SK-N-SH (cell line): ENCODE measurements at regions not wholly inside any gene's neighbourhood (a gene's known extent, or its start where the extent isn't known, plus 50 kb on each side); places are given as distances from the start of the nearest gene placed in this dataset.

Source experiments
- CTCF ChIA-PET: fragments of 300-600, 350-600 bp; formaldehyde crosslinking; extraction: SDS; loops from one replicate; lab custom pipeline; 2021; lab: Yijun Ruan, JAX
- POLR2A ChIA-PET: fragments of 350-600 bp; sonication (Branson Sonifier 250); formaldehyde crosslinking; extraction: SDS; loops from one replicate; lab custom pipeline; 2020; ENCODE audit warnings: antibody characterized with exemption, inconsistent platforms; lab: Yijun Ruan, JAX
- DNase-seq: peaks from one replicate; pipeline ENCODE4 v3.0.0; 2012
- H2AFZ ChIP-seq: fragments of 200-600 bp; sonication (generic); 2 replicates; pipeline ENCODE4 v1.8.1; 2016; ENCODE audit warnings: antibody characterized with exemption, mild to moderate bottlenecking, low read depth
- H3F3A ChIP-seq: fragments of 200-600 bp; sonication (generic); replicated peaks from 2 replicates; pipeline ENCODE3; 2016; ENCODE audit warnings: antibody characterized with exemption, mild to moderate bottlenecking; ENCODE audit not compliant: insufficient read depth
- H3K27ac ChIP-seq, 2 experiments: fragments of 200-500 bp in 1 of 2; fragments of 200-600 bp in 1 of 2; sonication (Bioruptor generic) in 1 of 2; sonication (generic), shearing (Covaris generic) in 1 of 2; 2 replicates each; pipeline versions ENCODE4 v1.5.1 to v1.6.1; 2014 to 2016; ENCODE audit warnings: low read depth in 2 of 2, inconsistent platforms in 1 of 2, low read length in 1 of 2, mild to moderate bottlenecking in 1 of 2, mixed read lengths in 1 of 2
- H3K27me3 ChIP-seq: fragments of 200-600 bp; sonication (generic), shearing (Covaris generic); 2 replicates; pipeline ENCODE4 v1.6.1; 2016; ENCODE audit warnings: mixed run types; ENCODE audit not compliant: insufficient read depth
- H3K36me3 ChIP-seq, 2 experiments: fragments of 200-500 bp in 1 of 2; fragments of 200-600 bp in 1 of 2; sonication (Bioruptor generic) in 1 of 2; sonication (generic) in 1 of 2; replicated peaks in 1 of 2; 2 replicates each; pipeline versions ENCODE3 to v1.5.1; 2014 to 2016; ENCODE audit warnings: low read length in 1 of 2, mild to moderate bottlenecking in 1 of 2; ENCODE audit not compliant: insufficient read depth in 2 of 2, control insufficient read depth in 1 of 2
- H3K4me1 ChIP-seq, 2 experiments: fragments of 200-500 bp in 1 of 2; fragments of 200-600 bp in 1 of 2; sonication (Bioruptor generic) in 1 of 2; sonication (generic), shearing (Covaris generic) in 1 of 2; 2 replicates each; pipeline versions ENCODE4 v1.5.1 to v1.6.1; 2014 to 2016; ENCODE audit warnings: low read depth in 1 of 2, low read length in 1 of 2, mixed run types in 1 of 2; ENCODE audit not compliant: insufficient read depth in 2 of 2, control insufficient read depth in 1 of 2
- H3K4me2 ChIP-seq: fragments of 200-600 bp; sonication (generic), shearing (Covaris generic); 2 replicates; pipeline ENCODE4 v1.6.1; 2017; ENCODE audit warnings: mixed run types
- H3K4me3 ChIP-seq, 2 experiments: fragments of 200-500 bp in 1 of 2; fragments of 200-600 bp in 1 of 2; sonication (Bioruptor generic) in 1 of 2; sonication (generic), shearing (Covaris generic) in 1 of 2; 2 replicates each; pipeline versions ENCODE4 v1.5.1 to v1.8.1; 2014 to 2016; ENCODE audit warnings: low read depth in 2 of 2, inconsistent platforms in 1 of 2, low read length in 1 of 2, mild to moderate bottlenecking in 1 of 2, mixed read lengths in 1 of 2, moderate library complexity in 1 of 2
- H3K79me2 ChIP-seq: fragments of 200-600 bp; sonication (generic); 2 replicates; pipeline ENCODE4 v1.8.1; 2017; ENCODE audit warnings: mild to moderate bottlenecking; ENCODE audit not compliant: insufficient read depth
- H3K9ac ChIP-seq: fragments of 200-600 bp; sonication (generic); 2 replicates; pipeline ENCODE4 v1.6.1; 2017; ENCODE audit warnings: mixed run types
- H3K9me2 ChIP-seq: fragments of 200-600 bp; sonication (generic); 2 replicates; pipeline ENCODE4 v1.6.1; 2017; ENCODE audit warnings: mixed run types
- H3K9me3 ChIP-seq: fragments of 200-600 bp; sonication (generic); 2 replicates; pipeline ENCODE4 v1.6.1; 2017; ENCODE audit warnings: mixed run types, mild to moderate bottlenecking, moderate library complexity
- H4K20me1 ChIP-seq: fragments of 200-600 bp; sonication (generic); 2 replicates; pipeline ENCODE4 v1.6.1; 2017; ENCODE audit warnings: mild to moderate bottlenecking, mixed run types; ENCODE audit not compliant: insufficient read depth
- CHD2 ChIP-seq: fragments of 150-350 bp; IDR thresholded peaks from 2 replicates; pipeline ENCODE4 v1.6.1; 2018; ENCODE audit warnings: low read length; ENCODE audit not compliant: partially characterized antibody
- EP300 ChIP-seq, 2 experiments: IDR thresholded peaks; 2 replicates each; pipeline versions ENCODE4 v1.4.0 to v1.6.1; 2012; ENCODE audit warnings: borderline replicate concordance in 1 of 2, low read depth in 1 of 2, low read length in 1 of 2
- EZH2phosphoT487 ChIP-seq: fragments of 200-600 bp; sonication (generic); IDR thresholded peaks from 2 replicates; pipeline ENCODE4 v1.6.1; 2017; ENCODE audit warnings: low read depth, mixed run types, mild to moderate bottlenecking, antibody characterized with exemption, moderate library complexity, borderline replicate concordance
- FOSL2 ChIP-seq: IDR thresholded peaks from 2 replicates; pipeline ENCODE4 v1.4.0; 2012; ENCODE audit warnings: low read depth, mild to moderate bottlenecking, moderate library complexity, borderline replicate concordance
- MXI1 ChIP-seq: IDR thresholded peaks from 2 replicates; pipeline ENCODE4 v1.6.1; 2012; ENCODE audit warnings: mild to moderate bottlenecking, low read depth, low read length, improper control_type of control experiment
- NFIC ChIP-seq: IDR thresholded peaks from 2 replicates; pipeline ENCODE4 v1.4.0; 2012; ENCODE audit warnings: borderline replicate concordance
- NRF1 ChIP-seq: IDR thresholded peaks from 2 replicates; pipeline ENCODE4 v1.6.1; 2012; ENCODE audit warnings: low read depth, mild to moderate bottlenecking, low read length
- RFX5 ChIP-seq: IDR thresholded peaks from 2 replicates; pipeline ENCODE4 v1.6.1; 2012; ENCODE audit warnings: mild to moderate bottlenecking, improper control_type of control experiment, low read length
- RXRA ChIP-seq: IDR thresholded peaks from 2 replicates; pipeline ENCODE4 v1.4.0; 2012; ENCODE audit warnings: low read depth, mild to moderate bottlenecking, borderline replicate concordance
- SIN3A ChIP-seq: IDR thresholded peaks from 2 replicates; pipeline ENCODE4 v1.6.1; 2012; ENCODE audit warnings: low read depth, mild to moderate bottlenecking, low read length, moderate library complexity, borderline replicate concordance
- SMC3 ChIP-seq: IDR thresholded peaks from 2 replicates; pipeline ENCODE4 v1.6.1; 2012; ENCODE audit warnings: low read depth, low read length, improper control_type of control experiment
- TAF1 ChIP-seq: IDR thresholded peaks from 2 replicates; pipeline ENCODE4 v1.6.1; 2012; ENCODE audit warnings: low read depth, mild to moderate bottlenecking, low read length, moderate library complexity, borderline replicate concordance
- TCF12 ChIP-seq: IDR thresholded peaks from 2 replicates; pipeline ENCODE4 v1.4.0; 2012
- TEAD4 ChIP-seq: IDR thresholded peaks from 2 replicates; pipeline ENCODE4 v1.4.0; 2012; ENCODE audit warnings: mild to moderate bottlenecking, borderline replicate concordance; ENCODE audit not compliant: insufficient read depth
- TF ChIP-seq, protein P1 (sequence below): IDR thresholded peaks from 2 replicates; pipeline ENCODE4 v1.6.1; 2012; ENCODE audit warnings: mild to moderate bottlenecking, low read depth, low read length, moderate library complexity
- TF ChIP-seq, protein P2 (sequence below): IDR thresholded peaks from 2 replicates; pipeline ENCODE4 v1.4.0; 2012; ENCODE audit warnings: low read depth, borderline replicate concordance
- TF ChIP-seq, protein P3 (sequence below): fragments of 200-600 bp; sonication (generic); IDR thresholded peaks from 2 replicates; pipeline ENCODE4 v1.6.1; 2017; ENCODE audit warnings: antibody characterized with exemption, mild to moderate bottlenecking, moderate library complexity
- TF ChIP-seq, protein P4 (sequence below): IDR thresholded peaks from 2 replicates; pipeline ENCODE4 v1.4.0; 2012; ENCODE audit warnings: low read depth

DNA sequence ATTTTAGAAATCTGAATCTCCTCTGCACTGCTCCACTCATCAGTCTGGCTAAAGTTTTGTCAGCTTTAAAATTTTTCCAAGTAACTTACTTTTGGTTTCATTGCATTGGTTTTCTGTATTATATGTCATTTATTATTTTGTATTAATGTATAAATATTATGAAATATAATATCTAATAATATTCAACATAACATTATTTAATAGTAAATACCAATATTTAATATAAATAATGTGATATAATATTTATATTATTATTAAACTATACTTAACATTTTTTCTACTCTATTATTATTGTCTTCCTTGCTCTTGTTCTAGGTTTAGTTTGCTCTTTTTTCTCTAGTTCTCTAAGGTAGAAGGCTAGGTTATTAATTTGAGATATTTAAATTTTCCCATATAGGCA lies 512.1 kb downstream of the AACS start (continued):
- TF ChIP-seq, protein P1, sequence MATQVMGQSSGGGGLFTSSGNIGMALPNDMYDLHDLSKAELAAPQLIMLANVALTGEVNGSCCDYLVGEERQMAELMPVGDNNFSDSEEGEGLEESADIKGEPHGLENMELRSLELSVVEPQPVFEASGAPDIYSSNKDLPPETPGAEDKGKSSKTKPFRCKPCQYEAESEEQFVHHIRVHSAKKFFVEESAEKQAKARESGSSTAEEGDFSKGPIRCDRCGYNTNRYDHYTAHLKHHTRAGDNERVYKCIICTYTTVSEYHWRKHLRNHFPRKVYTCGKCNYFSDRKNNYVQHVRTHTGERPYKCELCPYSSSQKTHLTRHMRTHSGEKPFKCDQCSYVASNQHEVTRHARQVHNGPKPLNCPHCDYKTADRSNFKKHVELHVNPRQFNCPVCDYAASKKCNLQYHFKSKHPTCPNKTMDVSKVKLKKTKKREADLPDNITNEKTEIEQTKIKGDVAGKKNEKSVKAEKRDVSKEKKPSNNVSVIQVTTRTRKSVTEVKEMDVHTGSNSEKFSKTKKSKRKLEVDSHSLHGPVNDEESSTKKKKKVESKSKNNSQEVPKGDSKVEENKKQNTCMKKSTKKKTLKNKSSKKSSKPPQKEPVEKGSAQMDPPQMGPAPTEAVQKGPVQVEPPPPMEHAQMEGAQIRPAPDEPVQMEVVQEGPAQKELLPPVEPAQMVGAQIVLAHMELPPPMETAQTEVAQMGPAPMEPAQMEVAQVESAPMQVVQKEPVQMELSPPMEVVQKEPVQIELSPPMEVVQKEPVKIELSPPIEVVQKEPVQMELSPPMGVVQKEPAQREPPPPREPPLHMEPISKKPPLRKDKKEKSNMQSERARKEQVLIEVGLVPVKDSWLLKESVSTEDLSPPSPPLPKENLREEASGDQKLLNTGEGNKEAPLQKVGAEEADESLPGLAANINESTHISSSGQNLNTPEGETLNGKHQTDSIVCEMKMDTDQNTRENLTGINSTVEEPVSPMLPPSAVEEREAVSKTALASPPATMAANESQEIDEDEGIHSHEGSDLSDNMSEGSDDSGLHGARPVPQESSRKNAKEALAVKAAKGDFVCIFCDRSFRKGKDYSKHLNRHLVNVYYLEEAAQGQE: no peak
- TF ChIP-seq, protein P2, sequence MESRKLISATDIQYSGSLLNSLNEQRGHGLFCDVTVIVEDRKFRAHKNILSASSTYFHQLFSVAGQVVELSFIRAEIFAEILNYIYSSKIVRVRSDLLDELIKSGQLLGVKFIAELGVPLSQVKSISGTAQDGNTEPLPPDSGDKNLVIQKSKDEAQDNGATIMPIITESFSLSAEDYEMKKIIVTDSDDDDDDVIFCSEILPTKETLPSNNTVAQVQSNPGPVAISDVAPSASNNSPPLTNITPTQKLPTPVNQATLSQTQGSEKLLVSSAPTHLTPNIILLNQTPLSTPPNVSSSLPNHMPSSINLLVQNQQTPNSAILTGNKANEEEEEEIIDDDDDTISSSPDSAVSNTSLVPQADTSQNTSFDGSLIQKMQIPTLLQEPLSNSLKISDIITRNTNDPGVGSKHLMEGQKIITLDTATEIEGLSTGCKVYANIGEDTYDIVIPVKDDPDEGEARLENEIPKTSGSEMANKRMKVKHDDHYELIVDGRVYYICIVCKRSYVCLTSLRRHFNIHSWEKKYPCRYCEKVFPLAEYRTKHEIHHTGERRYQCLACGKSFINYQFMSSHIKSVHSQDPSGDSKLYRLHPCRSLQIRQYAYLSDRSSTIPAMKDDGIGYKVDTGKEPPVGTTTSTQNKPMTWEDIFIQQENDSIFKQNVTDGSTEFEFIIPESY: no peak
- TF ChIP-seq RXRA: no peak

DNA sequence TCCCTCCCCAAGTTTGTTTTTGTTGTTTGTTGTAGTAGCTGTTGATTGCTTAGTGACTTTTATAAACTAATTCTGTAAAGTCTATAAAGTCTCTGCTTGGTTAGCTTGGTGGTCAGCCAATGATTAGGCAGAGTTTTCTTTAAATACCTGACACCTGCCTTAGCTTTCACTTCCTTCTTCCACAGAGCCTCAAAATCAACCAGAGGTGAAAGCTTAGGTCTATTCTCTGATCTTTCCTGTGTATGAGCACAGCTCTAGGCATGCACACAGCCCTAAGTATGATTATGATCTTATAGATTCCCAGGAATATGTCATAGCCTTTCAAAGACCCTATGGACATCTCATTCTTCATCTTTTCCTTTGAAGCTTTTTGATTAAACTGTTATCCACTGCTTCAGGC lies 514.7 kb downstream of the AACS start:
- no peaks in the 10 kb centered on the region for H3F3A ChIP-seq
- no peaks in the 10 kb centered on the region for H3K27me3 ChIP-seq
- no peaks in the 10 kb centered on the region for H3K4me1 ChIP-seq
- ChIA-PET CTCF (no interaction called here), POLR2A (no interaction called here)
- H3K4me3 ChIP-seq: no peak overlapping the region
- no peaks in the 10 kb centered on the region for H3K79me2 ChIP-seq
- H3K9me3 ChIP-seq: peaks cover 9% of the 10 kb centered on the region
- H3K9me2 ChIP-seq: no peaks in the 10 kb centered on the region
- no peak overlapping the region for H3K4me2 ChIP-seq
- no peaks in the 10 kb centered on the region for H3K36me3 ChIP-seq
- no peaks in the 10 kb centered on the region for H4K20me1 ChIP-seq
- no peak for DNase-seq
- no peak overlapping the region for H3K27ac ChIP-seq
- H3K9ac ChIP-seq: no peak overlapping the region
- H2AFZ ChIP-seq: no peak overlapping the region
- no peak for TF ChIP-seq FOSL2
- no peak for TF ChIP-seq TEAD4
- TF ChIP-seq CHD2: no peak
- no peak for TF ChIP-seq SIN3A
- TF ChIP-seq MXI1: no peak
- TF ChIP-seq, protein P3, sequence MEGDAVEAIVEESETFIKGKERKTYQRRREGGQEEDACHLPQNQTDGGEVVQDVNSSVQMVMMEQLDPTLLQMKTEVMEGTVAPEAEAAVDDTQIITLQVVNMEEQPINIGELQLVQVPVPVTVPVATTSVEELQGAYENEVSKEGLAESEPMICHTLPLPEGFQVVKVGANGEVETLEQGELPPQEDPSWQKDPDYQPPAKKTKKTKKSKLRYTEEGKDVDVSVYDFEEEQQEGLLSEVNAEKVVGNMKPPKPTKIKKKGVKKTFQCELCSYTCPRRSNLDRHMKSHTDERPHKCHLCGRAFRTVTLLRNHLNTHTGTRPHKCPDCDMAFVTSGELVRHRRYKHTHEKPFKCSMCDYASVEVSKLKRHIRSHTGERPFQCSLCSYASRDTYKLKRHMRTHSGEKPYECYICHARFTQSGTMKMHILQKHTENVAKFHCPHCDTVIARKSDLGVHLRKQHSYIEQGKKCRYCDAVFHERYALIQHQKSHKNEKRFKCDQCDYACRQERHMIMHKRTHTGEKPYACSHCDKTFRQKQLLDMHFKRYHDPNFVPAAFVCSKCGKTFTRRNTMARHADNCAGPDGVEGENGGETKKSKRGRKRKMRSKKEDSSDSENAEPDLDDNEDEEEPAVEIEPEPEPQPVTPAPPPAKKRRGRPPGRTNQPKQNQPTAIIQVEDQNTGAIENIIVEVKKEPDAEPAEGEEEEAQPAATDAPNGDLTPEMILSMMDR: no peak
- TF ChIP-seq, protein P2: no peak
- no peak for TF ChIP-seq RFX5
- no peak for TF ChIP-seq TAF1
- no peak for TF ChIP-seq EZH2phosphoT487
- no peak for TF ChIP-seq NFIC
- no peak for TF ChIP-seq TCF12
- TF ChIP-seq EP300 (IDR thresholded peaks at IDR 0.05; ENCODE audit: borderline replicate concordance in 1 of 2, low read depth in 1 of 2, low read length in 1 of 2): no peak
- TF ChIP-seq NRF1: no peak
- no peak for TF ChIP-seq SMC3
- TF ChIP-seq, protein P4, sequence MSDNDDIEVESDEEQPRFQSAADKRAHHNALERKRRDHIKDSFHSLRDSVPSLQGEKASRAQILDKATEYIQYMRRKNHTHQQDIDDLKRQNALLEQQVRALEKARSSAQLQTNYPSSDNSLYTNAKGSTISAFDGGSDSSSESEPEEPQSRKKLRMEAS: no peak
